K562 (cell line): ENCODE measurements at regions not wholly inside any gene's neighbourhood (a gene's known extent, or its start where the extent isn't known, plus 50 kb on each side); places are given as distances from the start of the nearest gene placed in this dataset.

Experiments
- ATAC-seq: fragments of 200-7000 bp; cut with Tn5 transposase; 3 replicates; pipeline ENCODE4 v1.9.1; 2020; ENCODE audit warnings: moderate library complexity
- BruUV-seq: library from RNA; stranded (reverse); fragments of 400-500 nt; replicated peaks from 2 replicates; lab custom pipeline; 2021; lab: Mats Ljungman, UMichigan
- CTCF ChIA-PET: fragments of 300-600 bp; formaldehyde crosslinking; extraction: SDS; loops from one replicate; lab custom pipeline; 2021; ENCODE audit warnings: low intra/inter-chr PET ratio; lab: Yijun Ruan, JAX
- POLR2A ChIA-PET: fragments of 300-600, 350-650 bp; sonication (Branson Sonifier 250); formaldehyde crosslinking; extraction: SDS; loops from one replicate; lab custom pipeline; 2021; ENCODE audit warnings: antibody characterized with exemption, inconsistent platforms; lab: Yijun Ruan, JAX
- DNase-seq, 4 experiments: peaks; one replicate each; pipeline versions ENCODE4 v3.0.0 to v3.0.0-alpha.2; 2011 to 2018; ENCODE audit warnings: low spot score in 3 of 4, mixed read lengths in 3 of 4; ENCODE audit errors: extremely low read depth in 1 of 4
- FAIRE-seq: peaks from 2 replicates; lab custom pipeline; 2011; peaks lifted over from hg19 to GRCh38; lab: Jason Lieb, UNC
- H2AFZ ChIP-seq: 2 replicates; pipeline ENCODE4 v1.6.0; 2011; ENCODE audit warnings: low read depth, low read length, control low read depth, inconsistent platforms
- H3K27ac ChIP-seq: fragments of 200-600 bp; 3 replicates; pipeline ENCODE4 v1.8.0; 2011; ENCODE audit warnings: low read depth, mild to moderate bottlenecking, control low read depth, inconsistent platforms, low read length, moderate library complexity, mixed read lengths; ENCODE audit errors: extremely low read depth
- H3K27me3 ChIP-seq, 2 experiments: fragments of 300-600 bp in 1 of 2; 2 replicates in 1 of 2; 3 replicates in 1 of 2; pipeline versions ENCODE4 v1.6.0 to v1.8.0; 2011; ENCODE audit warnings: inconsistent platforms in 2 of 2, low read length in 2 of 2, mild to moderate bottlenecking in 1 of 2, mixed read lengths in 1 of 2, moderate library complexity in 1 of 2; ENCODE audit not compliant: control insufficient read depth in 2 of 2, insufficient read depth in 2 of 2
- H3K36me3 ChIP-seq: fragments of 300-600 bp; 3 replicates; pipeline ENCODE4 v1.8.0; 2011; ENCODE audit warnings: mild to moderate bottlenecking, low read length, inconsistent platforms; ENCODE audit not compliant: control insufficient read depth, insufficient read depth
- H3K4me1 ChIP-seq, 2 experiments: fragments of 200-600 bp in 1 of 2; replicated peaks in 1 of 2; 2 replicates in 1 of 2; 3 replicates in 1 of 2; pipeline versions ENCODE4 v1.5.1 to v1.8.0; 2011; ENCODE audit warnings: inconsistent platforms in 2 of 2, low read length in 2 of 2, mild to moderate bottlenecking in 1 of 2, mixed read lengths in 1 of 2, moderate library complexity in 1 of 2; ENCODE audit not compliant: control insufficient read depth in 2 of 2, insufficient read depth in 2 of 2
- H3K4me2 ChIP-seq: 2 replicates; pipeline ENCODE4 v1.6.1; 2011; ENCODE audit warnings: low read length, control low read depth, inconsistent platforms, mixed read lengths; ENCODE audit not compliant: insufficient read depth
- H3K4me3 ChIP-seq: fragments of 200-600 bp; sonication (generic), shearing (Covaris generic); 2 replicates; pipeline ENCODE4 v1.5.1; 2016; ENCODE audit warnings: control low read depth, inconsistent platforms
- H3K79me2 ChIP-seq: fragments of 200-600 bp; 3 replicates; pipeline ENCODE4 v1.8.0; 2011; ENCODE audit warnings: low read length, inconsistent platforms; ENCODE audit not compliant: control insufficient read depth, insufficient read depth
- H3K9ac ChIP-seq, 2 experiments: 2 replicates each; pipeline versions ENCODE4 v1.6.0 to v1.6.1; 2011; ENCODE audit warnings: low read depth in 2 of 2, low read length in 2 of 2, control low read depth in 1 of 2, inconsistent platforms in 1 of 2, mild to moderate bottlenecking in 1 of 2, mixed read lengths in 1 of 2; ENCODE audit not compliant: insufficient read depth in 1 of 2
- H3K9me1 ChIP-seq: one replicate; pipeline ENCODE4 v1.6.0; 2011; ENCODE audit warnings: inconsistent platforms, mild to moderate bottlenecking, low read length, moderate library complexity; ENCODE audit not compliant: control insufficient read depth, insufficient read depth
- H3K9me3 ChIP-seq: replicated peaks from 2 replicates; pipeline ENCODE4 v1.5.1; 2011; ENCODE audit warnings: low read depth, low read length, inconsistent platforms; ENCODE audit not compliant: control insufficient read depth, insufficient read depth
- H4K20me1 ChIP-seq: replicated peaks from 2 replicates; pipeline ENCODE4 v1.6.1; 2011; ENCODE audit warnings: low read length, inconsistent platforms, mixed read lengths; ENCODE audit not compliant: control insufficient read depth, insufficient read depth
- C11orf30 ChIP-seq: fragments of 450-650 bp; IDR thresholded peaks from 2 replicates; pipeline ENCODE4 v1.6.1; 2016; ENCODE audit warnings: low read depth, mild to moderate bottlenecking
- E2F3 ChIP-seq: fragments of 250-450 bp; sonication (Bioruptor Pico); IDR thresholded peaks from 2 replicates; pipeline ENCODE4 v1.4.0; 2020; ENCODE audit warnings: mild to moderate bottlenecking
- FOXP4 ChIP-seq: sonication (generic); formaldehyde crosslinking; IDR thresholded peaks from 2 replicates; pipeline ENCODE4 v1.8.0; 2022; ENCODE audit warnings: mild to moderate bottlenecking, missing genetic modification reagents, borderline replicate concordance
- MAFF ChIP-seq: IDR thresholded peaks from 2 replicates; pipeline ENCODE4 v1.6.1; 2012; ENCODE audit warnings: low read length, improper control_type of control experiment
- MAFG ChIP-seq: fragments of 450-650 bp; conservative IDR thresholded peaks from 2 replicates; pipeline ENCODE4 v1.6.1; 2016; ENCODE audit warnings: missing genetic modification characterization, missing compliant biosample characterization
- MAFK ChIP-seq: IDR thresholded peaks from 2 replicates; pipeline ENCODE4 v1.6.1; 2011; ENCODE audit warnings: low read length, improper control_type of control experiment
- RBM14 ChIP-seq: fragments of 200-400 bp; formaldehyde crosslinking; IDR thresholded peaks from 2 replicates; pipeline ENCODE4 v1.6.1; 2018; ENCODE audit warnings: low read depth, mild to moderate bottlenecking, low read length, moderate library complexity, borderline replicate concordance; ENCODE audit not compliant: insufficient read depth
- SFPQ ChIP-seq: fragments of 200-400 bp; formaldehyde crosslinking; IDR thresholded peaks from 2 replicates; pipeline ENCODE4 v1.6.1; 2017; ENCODE audit warnings: mild to moderate bottlenecking, low read depth, low read length, moderate library complexity
- ZFP36 ChIP-seq: fragments of 150-350 bp; IDR thresholded peaks from 2 replicates; pipeline ENCODE4 v1.6.1; 2018; ENCODE audit warnings: low read length, low read depth; ENCODE audit not compliant: partially characterized antibody
- ZNF316 ChIP-seq: fragments of 450-650 bp; IDR thresholded peaks from 2 replicates; pipeline ENCODE4 v1.6.1; 2016
- ZNF584 ChIP-seq: fragments of 200-800 bp; sonication (Bioruptor generic); IDR thresholded peaks from 2 replicates; pipeline ENCODE4 v1.6.1; 2016; ENCODE audit warnings: low read depth, mild to moderate bottlenecking, missing genetic modification characterization, missing compliant biosample characterization
- WGBS: fragments of 100-300 bp; shearing (Covaris generic); methylation state at CpG from one replicate; pipeline ENCODE4 v1.1.6; 2016; ENCODE audit warnings: low coverage, mixed read lengths; ENCODE audit not compliant: insufficient coverage; ENCODE audit errors: missing lambda C conversion rate; 5-methylcytosine and 5-hydroxymethylcytosine counted together
- in situ Hi-C: fragments of 300-500 bp; cut with MboI; formaldehyde crosslinking; loops from 4 replicates; pipeline ENCODE4 v1.15.0; 2018; ENCODE audit warnings: inconsistent platforms, mixed read lengths
- intact Hi-C: fragments of 100-400 bp; cut with micrococcal nuclease; formaldehyde crosslinking; loops from 2 replicates; pipeline ENCODE4 v1.14.2; 2022
- TF ChIP-seq, protein P1 (sequence below): sonication (generic); formaldehyde crosslinking; IDR thresholded peaks from 2 replicates; pipeline ENCODE4 v1.8.0; 2022; ENCODE audit warnings: missing genetic modification reagents, mild to moderate bottlenecking, borderline replicate concordance

- H3K27ac ChIP-seq, result no peak overlapping the region
- H3K4me3 ChIP-seq, result no peak overlapping the region
- H3K27me3 ChIP-seq, result no peaks in the 10 kb centered on the region
- in situ Hi-C loops, result no loop called here
- no peaks in the 10 kb centered on the region for H3K9me3 ChIP-seq
- no peak overlapping the region for H2AFZ ChIP-seq
- no peak overlapping the region for H3K4me2 ChIP-seq
- no TSS peak for BruUV-seq
- no peaks in the 10 kb centered on the region for H3K9me1 ChIP-seq
- ATAC-seq (no peak), DNase-seq (no peak), FAIRE-seq (no peak)
- ChIA-PET POLR2A (no interaction called here), CTCF (no interaction called here)
- TF ChIP-seq, protein P1, sequence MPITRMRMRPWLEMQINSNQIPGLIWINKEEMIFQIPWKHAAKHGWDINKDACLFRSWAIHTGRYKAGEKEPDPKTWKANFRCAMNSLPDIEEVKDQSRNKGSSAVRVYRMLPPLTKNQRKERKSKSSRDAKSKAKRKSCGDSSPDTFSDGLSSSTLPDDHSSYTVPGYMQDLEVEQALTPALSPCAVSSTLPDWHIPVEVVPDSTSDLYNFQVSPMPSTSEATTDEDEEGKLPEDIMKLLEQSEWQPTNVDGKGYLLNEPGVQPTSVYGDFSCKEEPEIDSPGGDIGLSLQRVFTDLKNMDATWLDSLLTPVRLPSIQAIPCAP, result no peak
- TF ChIP-seq MAFK (peak; percentile 56; the same call in 1 of the 2 replicates), MAFF (peak; percentile 52), C11orf30 (peak; percentile 31; the same call in 1 of the 2 replicates), ZNF316 (peak; percentile 54; the same call in 1 of the 2 replicates), ZFP36 (no peak), MAFG (tag) (0 out of 2 replicates have a peak, but pooled peaks have one; percentile 42)
- WGBS, result 0% methylated on average over 2 of the region's 2 CpGs
- H3K4me1 ChIP-seq, result no peaks in the 10 kb centered on the region
- H3K79me2 ChIP-seq, result no peaks in the 10 kb centered on the region
- H4K20me1 ChIP-seq, result no peaks in the 10 kb centered on the region
- intact Hi-C loops, result no loop called here
- no peaks in the 10 kb centered on the region for H3K36me3 ChIP-seq
- H3K9ac ChIP-seq, result no peak overlapping the region
Measured at GRCh38 chr5:12162863-12163262, 258.6 kb upstream of the CTNND2 start.

GRCh38 chr5:12147513-12147912 is 243.3 kb upstream of the CTNND2 start:
- CTCF ChIA-PET, result interaction anchor here (0.6 kb wide), 1 partner anchor 673 kb away, joined by 3 read pairs; no protein-coding TSS in a partner anchor
- in situ Hi-C loops (no loop called here), intact Hi-C loops (no loop called here)
- POLR2A ChIA-PET, result no interaction called here
- Histone ChIP-seq H3K4me3 (no peak overlapping the region), H3K9me1 (no peaks in the 10 kb centered on the region), H3K4me2 (no peak overlapping the region), H3K27me3 (no peaks in the 10 kb centered on the region), H3K36me3 (no peaks in the 10 kb centered on the region), H3K79me2 (no peaks in the 10 kb centered on the region), H3K9ac (no peak overlapping the region), H2AFZ (no peak overlapping the region), H3K4me1 (no peaks in the 10 kb centered on the region), H3K27ac (no peak overlapping the region), H3K9me3 (0 out of 2 replicates have a peak, but pooled peaks cover 3% of the 10 kb centered on the region), H4K20me1 (no peaks in the 10 kb centered on the region)
- BruUV-seq, result no TSS peak
- no peak for FAIRE-seq
- no peak for ATAC-seq
- no peak for DNase-seq
- TF ChIP-seq FOXP4 (CRISPR knock-in tag) (no peak), RBM14 (no peak), ZNF584 (CRISPR knock-in tag) (no peak), E2F3 (no peak), SFPQ (no peak)
